GM18517 (cell line): ENCODE measurements at regions not wholly inside any gene's neighbourhood (a gene's known extent, or its start where the extent isn't known, plus 50 kb on each side); places are given as distances from the start of the nearest gene placed in this dataset.

Source experiments
- ATAC-seq: cut with Tn5 transposase; IDR thresholded peaks from one replicate; pipeline ENCODE4 v1.9.1; 2021; ENCODE audit warnings: mild to moderate bottlenecking, moderate library complexity; ENCODE audit not compliant: unreplicated experiment

GRCh38 chr12:28601570-28602058 lies 411.4 kb downstream of the CCDC91 start:
- no peak for ATAC-seq

GRCh38 chr12:28602786-28603185 lies 412.5 kb downstream of the CCDC91 start:
- ATAC-seq, result no peak

DNA sequence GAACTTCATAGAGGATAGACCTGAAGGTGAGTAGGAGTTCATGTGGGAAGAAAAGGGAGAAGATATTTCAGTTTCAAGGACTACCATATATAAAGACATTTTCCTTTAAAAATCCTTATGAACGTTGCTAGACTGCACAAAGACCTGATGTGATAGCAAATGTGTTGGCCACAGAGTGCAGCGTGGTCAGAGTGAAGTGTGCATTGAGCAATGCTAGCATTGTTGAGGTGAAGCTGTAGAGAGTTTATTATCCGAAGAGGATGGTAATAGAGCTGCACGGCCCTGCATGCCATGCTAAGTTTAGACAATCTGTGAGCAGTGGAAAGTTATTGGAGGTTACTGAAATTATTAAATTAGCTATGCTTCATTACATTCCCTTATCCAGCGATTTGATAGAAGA lies 413.0 kb downstream of the CCDC91 start:
- ATAC-seq, result no peak

DNA sequence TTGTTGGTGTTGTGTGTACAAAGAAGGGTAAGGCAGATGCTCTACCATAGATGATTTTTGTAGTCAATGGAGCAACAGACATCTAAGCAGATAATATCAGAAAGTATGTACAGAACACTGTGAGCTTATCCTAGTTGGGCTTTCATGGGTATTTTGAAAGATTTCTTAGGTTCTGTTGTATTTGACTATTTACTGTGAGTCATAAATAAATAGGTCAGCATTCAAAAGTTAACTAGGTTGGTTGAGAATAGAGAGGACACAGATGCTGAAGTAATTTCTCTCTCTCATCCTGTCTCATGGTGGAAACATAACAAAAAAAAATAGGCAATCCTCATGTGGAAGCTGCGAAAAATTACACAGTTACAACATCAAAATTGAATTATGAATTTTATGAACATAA lies 413.5 kb downstream of the CCDC91 start:
- ATAC-seq, result no peak

- no peak for ATAC-seq
Measured at GRCh38 chr12:28604240-28604639, 414.0 kb downstream of the CCDC91 start.

GRCh38 chr12:28606967-28607557 lies 416.8 kb downstream of the CCDC91 start:
- ATAC-seq, result no peak

DNA sequence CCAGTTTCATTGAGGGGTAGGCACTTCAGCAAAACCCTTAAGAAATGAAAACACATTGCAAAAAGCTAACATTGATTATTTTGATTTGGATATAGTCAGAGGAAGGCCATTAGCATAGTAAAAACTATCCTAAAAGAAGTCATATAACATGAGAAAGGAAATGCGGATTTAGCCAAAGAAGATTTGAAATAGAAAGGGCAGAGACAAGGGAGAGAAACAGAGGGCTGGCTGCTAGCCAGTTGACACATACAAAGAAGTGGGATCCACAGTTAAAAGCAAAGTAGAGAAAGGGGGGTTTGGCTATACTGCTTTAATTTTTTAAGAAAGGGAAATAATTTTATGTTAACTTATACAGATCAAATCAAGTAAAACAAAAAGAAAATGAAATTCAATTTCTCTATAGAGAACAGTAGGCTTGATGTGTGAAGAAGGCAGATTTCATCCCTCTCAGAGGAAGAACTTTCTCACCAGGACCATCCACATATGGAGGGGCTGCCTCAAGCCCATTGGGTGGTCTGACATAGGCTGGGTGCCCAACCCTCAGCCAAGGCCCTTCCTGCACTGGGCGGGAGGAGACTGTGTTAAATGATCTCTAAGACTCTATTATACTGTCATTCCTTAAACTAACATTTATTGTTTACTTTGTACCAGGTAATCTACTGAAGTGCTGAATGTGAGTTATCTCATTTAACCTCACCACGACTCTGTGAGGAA lies 420.3 kb downstream of the CCDC91 start:
- no peak for ATAC-seq

- ATAC-seq, result no peak
Measured at GRCh38 chr12:28611115-28611435, 420.8 kb downstream of the CCDC91 start.

GRCh38 chr12:28611449-28611848 lies 421.2 kb downstream of the CCDC91 start:
- ATAC-seq, result no peak

- no peak for ATAC-seq
Measured at GRCh38 chr12:28618171-28618570, 427.9 kb downstream of the CCDC91 start.

DNA sequence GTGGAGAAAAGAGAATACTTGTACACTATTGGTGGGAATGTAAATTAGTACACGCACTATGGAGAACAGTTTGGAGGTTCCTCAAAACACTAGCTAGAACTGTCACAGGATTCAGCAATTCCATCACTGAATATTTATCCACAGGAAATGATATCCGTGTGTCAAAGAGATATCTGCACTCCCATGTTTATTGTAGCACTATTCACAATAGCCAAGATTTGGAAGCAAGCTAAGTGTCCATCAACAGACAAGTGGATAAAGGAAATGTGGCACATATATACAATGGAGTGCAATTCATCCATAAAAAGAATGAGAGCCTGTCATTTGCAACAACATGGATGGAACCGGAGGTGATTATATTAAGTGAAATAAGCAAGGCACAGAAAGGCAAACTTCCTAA lies 428.5 kb downstream of the CCDC91 start:
- no peak for ATAC-seq

DNA sequence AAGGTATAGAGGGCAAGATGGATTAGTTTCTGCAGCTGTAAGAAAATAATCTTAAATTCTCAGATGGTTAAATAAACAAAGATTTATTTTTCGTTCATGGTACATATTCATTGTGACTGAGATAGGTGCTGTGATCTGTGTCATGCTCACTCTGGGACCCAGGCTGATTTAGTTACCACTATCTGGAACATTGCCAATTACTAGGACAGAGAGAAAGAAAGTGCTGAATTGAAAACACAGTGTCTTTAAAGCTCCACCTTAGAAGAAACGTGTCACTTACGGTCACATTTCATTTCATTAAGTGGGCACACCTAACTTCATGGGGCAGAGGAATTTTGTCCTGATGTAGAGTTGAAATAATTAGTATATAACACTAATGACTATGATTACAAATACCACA lies 430.0 kb downstream of the CCDC91 start:
- no peak for ATAC-seq

GRCh38 chr12:28622406-28622805 lies 432.1 kb downstream of the CCDC91 start:
- ATAC-seq, result no peak

DNA sequence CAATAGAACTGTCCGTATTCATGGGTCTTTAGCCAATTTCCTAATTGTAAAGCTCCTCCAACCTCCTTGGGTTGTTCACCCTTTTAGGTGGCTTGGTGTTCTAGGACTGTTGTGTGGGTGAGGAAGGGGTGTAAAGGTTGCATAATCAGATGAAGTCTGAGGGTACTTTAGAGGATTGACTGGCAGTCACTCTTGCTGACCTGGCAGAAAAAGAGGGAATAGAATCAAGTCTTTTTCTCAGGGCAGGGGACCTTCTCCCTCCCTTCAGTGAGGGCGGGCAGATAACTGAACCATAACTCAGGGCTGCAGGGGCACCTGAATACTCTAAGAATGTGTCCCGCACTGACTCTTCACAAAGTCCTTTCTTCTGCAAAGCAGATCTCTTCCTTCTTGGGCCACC lies 436.2 kb downstream of the CCDC91 start:
- ATAC-seq, result no peak

DNA sequence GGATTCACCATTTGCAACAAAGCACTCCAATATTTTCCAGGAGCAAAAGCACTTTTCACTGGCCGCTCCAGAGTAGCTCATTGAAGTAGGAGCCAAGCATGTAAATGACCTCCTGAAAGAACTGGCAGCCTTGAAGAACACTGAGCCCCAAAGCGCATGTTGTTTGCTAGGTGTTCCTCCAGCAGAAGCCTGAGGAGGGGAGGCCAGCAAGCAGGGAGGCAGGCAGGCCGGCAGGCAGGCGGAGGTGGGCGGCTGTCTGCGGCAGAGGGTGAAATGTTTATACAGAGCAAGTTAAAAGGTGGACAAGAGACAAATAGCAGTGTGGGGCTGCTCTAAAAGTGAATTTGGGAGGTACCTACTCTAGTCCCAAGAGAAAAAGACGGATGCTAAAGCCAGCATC lies 439.4 kb downstream of the CCDC91 start:
- no peak for ATAC-seq

DNA sequence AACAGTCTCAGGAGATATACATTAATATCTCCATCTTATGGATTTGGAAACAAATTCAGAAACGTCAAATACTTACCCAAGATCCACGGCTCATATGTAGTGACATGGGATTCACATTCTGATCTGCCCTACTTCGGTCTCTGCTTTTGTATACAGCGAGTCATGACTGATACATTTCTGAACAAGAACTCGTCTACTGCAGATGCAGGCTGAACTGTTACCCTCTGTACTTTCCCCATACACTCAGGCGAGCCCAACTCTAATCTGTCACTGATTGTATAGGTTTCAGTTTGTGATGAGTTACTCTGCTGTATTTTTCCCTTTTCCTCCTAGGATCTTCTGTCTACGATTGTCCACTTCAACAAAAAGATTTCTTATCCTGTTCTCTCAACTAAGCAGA lies 441.6 kb downstream of the CCDC91 start:
- ATAC-seq, result no peak

- ATAC-seq, result no peak
Measured at GRCh38 chr12:28640519-28640918, 450.3 kb downstream of the CCDC91 start.

GRCh38 chr12:28645436-28645835 lies 455.2 kb downstream of the CCDC91 start:
- ATAC-seq, result no peak

DNA sequence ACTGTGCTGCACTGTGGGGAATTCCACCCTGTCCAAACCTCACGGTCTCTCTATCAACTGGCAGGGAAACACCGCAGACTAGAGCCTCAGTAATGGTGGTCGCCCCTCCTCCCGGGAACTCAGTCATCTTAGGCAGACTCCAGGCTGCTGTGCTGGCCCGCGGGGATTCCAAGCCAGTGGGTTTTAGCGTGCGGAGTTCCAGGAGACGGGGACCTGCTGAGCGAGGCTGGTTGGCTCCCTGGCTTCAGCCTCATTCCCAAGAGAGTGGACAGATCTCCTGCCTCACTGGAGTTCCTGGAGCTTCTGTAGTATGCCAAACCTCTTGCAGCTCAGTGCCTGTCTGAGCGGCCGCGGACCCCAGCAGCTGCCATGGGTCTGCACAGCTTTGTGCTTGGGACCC lies 455.6 kb downstream of the CCDC91 start:
- ATAC-seq, result no peak

DNA sequence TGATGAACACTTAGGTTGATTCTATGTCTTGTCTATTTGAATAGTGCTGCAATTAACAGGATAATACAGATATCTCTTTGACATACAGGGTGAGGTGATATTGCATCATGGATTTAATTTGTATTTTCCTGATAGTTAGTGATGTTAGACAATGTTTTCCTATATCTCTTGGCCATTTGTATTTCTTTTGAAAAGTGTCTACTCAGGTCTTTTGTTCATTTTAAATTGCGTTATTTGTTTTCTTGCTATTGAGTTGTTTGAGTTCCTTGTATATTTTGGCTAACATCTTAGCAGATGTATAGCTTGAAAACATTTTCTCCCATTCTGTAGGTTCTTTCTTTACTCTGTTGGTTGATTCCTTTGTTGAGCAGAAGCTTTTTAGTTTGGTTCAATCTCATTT lies 460.6 kb downstream of the CCDC91 start:
- no peak for ATAC-seq

DNA sequence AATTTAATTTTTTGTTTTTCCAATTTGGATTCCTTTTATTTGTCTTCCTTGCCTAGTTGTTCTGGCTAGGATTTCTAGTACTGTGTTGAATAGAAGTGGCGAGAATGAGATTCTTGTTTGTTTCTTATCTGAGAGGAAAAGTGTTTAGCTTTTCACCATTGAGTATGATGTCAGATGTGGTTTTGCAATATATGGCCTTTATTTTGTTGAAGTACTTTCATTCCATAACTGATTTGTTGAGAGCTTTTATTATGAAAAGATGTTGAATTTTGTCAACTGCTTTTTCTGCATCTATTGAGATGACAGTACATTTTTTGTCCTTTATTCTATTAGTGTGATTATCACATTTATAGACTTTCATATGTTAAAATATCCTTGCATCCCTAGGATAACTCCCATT lies 462.0 kb downstream of the CCDC91 start:
- ATAC-seq, result no peak

- ATAC-seq, result no peak
Measured at GRCh38 chr12:28681980-28682379, 467.1 kb upstream of the FAR2 start.

DNA sequence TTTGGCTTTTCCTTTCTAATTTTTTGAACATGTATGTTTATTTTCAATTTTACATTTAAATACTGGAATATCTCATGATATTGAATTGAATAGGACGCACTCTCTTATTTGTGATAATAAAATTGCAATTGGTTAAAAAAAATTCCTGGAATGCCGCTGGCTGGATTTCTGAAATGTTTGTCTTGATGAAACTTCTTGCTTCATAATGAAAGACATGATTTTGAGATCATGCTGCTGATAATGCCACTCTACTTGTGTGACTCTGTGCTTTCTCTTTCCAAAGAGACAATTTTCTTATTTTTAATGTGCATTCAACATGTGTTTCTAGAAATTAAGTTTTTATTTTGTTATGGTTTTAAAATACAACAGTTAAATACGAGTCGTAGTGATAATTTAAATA lies 465.7 kb upstream of the FAR2 start:
- ATAC-seq, result no peak
